ENCODE measurements at regions not wholly inside any gene's neighbourhood (a gene's known extent, or its start where the extent isn't known, plus 50 kb on each side); places are given as distances from the start of the nearest gene placed in this dataset.
"Not testable (repeated sequence)": the region's sequence is repeated elsewhere in the genome, so short reads cannot be mapped to it uniquely, and the experiment has no call there.

GRCh38 chr7:26971924-26972323 lies 107.5 kb upstream of the SKAP2 start:
- not testable (repeated sequence) for H3K14ac ChIP-seq (ENCODE audit: low read length); H3K4ac ChIP-seq (ENCODE audit: low read depth, low read length); H3K23ac ChIP-seq (ENCODE audit: low read length); H2AK5ac ChIP-seq (ENCODE audit: low read length); H3K4me3 ChIP-seq (ENCODE audit: low read depth, low read length); H3K4me2 ChIP-seq (ENCODE audit: low read length); H3K9me3 ChIP-seq (ENCODE audit: insufficient read depth, low read depth, low read length); H2AFZ ChIP-seq (ENCODE audit: insufficient read depth, low read length, poor library complexity); H3K9ac ChIP-seq (ENCODE audit: low read length); H4K8ac ChIP-seq (ENCODE audit: low read depth, low read length); H4K12ac ChIP-seq (ENCODE audit: low read depth, low read length); H2BK120ac ChIP-seq (ENCODE audit: insufficient read depth, low read length, poor library complexity); H4K91ac ChIP-seq (ENCODE audit: low read depth, low read length); H3K79me1 ChIP-seq (ENCODE audit: low read length); H2BK5ac ChIP-seq (ENCODE audit: low read depth, low read length, poor library complexity); DNase-seq; H3K27ac ChIP-seq (ENCODE audit: low read depth, low read length); H3K18ac ChIP-seq (ENCODE audit: low read length); H3K79me2 ChIP-seq (ENCODE audit: control insufficient read depth, insufficient read depth, low read length, poor library complexity); H3K4me1 ChIP-seq (ENCODE audit: control insufficient read depth in 1 of 2, insufficient read depth in 2 of 2, low read length in 2 of 2); H3K27me3 ChIP-seq (ENCODE audit: insufficient read depth, low read length); H2BK12ac ChIP-seq (ENCODE audit: low read length); H3K36me3 ChIP-seq (ENCODE audit: control insufficient read depth in 1 of 2, insufficient read depth in 2 of 2, low read length in 2 of 2)
- no CpG with 5 or more reads among the region's 2 CpGs for WGBS (ENCODE audit: extremely low coverage, insufficient coverage, insufficient read length)

- WGBS (ENCODE audit: extremely low coverage, insufficient coverage, insufficient read length): no CpG with 5 or more reads among the region's 3 CpGs
- Histone ChIP-seq H2BK120ac (ENCODE audit: insufficient read depth, low read length, poor library complexity) (no peak overlapping the region), H2AFZ (ENCODE audit: insufficient read depth, low read length, poor library complexity) (no peak overlapping the region)
Measured at GRCh38 chr7:26965724-26966123, 101.3 kb upstream of the SKAP2 start.

GRCh38 chr7:26964156-26964808 lies 99.9 kb upstream of the SKAP2 start:
- no peaks in the 10 kb centered on the region for H3K79me2 ChIP-seq (ENCODE audit: control insufficient read depth, insufficient read depth, low read length, poor library complexity)
- H2AFZ ChIP-seq (ENCODE audit: insufficient read depth, low read length, poor library complexity): no peak overlapping the region
- H2BK5ac ChIP-seq (ENCODE audit: low read depth, low read length, poor library complexity): no peak overlapping the region
- H3K27ac ChIP-seq (ENCODE audit: low read depth, low read length): no peak overlapping the region
- H3K23ac ChIP-seq (ENCODE audit: low read length): no peak overlapping the region
- no peak for DNase-seq
- no peaks in the 10 kb centered on the region for H3K9me3 ChIP-seq (ENCODE audit: insufficient read depth, low read depth, low read length)
- no peaks in the 10 kb centered on the region for H3K79me1 ChIP-seq (ENCODE audit: low read length)
- H3K36me3 ChIP-seq (ENCODE audit: control insufficient read depth in 1 of 2, insufficient read depth in 2 of 2, low read length in 2 of 2): no peaks in the 10 kb centered on the region
- H3K4me3 ChIP-seq (ENCODE audit: low read depth, low read length): no peak overlapping the region
- H2BK120ac ChIP-seq (ENCODE audit: insufficient read depth, low read length, poor library complexity): no peak overlapping the region
- WGBS (ENCODE audit: extremely low coverage, insufficient coverage, insufficient read length): no CpG with 5 or more reads among the region's 2 CpGs
- no peak overlapping the region for H2AK5ac ChIP-seq (ENCODE audit: low read length)
- no peak overlapping the region for H4K12ac ChIP-seq (ENCODE audit: low read depth, low read length)
- no peak overlapping the region for H2BK12ac ChIP-seq (ENCODE audit: low read length)
- H3K4me2 ChIP-seq (ENCODE audit: low read length): no peak overlapping the region
- no peak overlapping the region for H3K18ac ChIP-seq (ENCODE audit: low read length)
- no peak overlapping the region for H3K9ac ChIP-seq (ENCODE audit: low read length)
- H4K8ac ChIP-seq (ENCODE audit: low read depth, low read length): no peak overlapping the region
- H3K27me3 ChIP-seq (ENCODE audit: insufficient read depth, low read length): no peaks in the 10 kb centered on the region
- no peak overlapping the region for H3K14ac ChIP-seq (ENCODE audit: low read length)
- no peak overlapping the region for H4K91ac ChIP-seq (ENCODE audit: low read depth, low read length)
- no peak overlapping the region for H3K4ac ChIP-seq (ENCODE audit: low read depth, low read length)
- no peaks in the 10 kb centered on the region for H3K4me1 ChIP-seq (ENCODE audit: control insufficient read depth in 1 of 2, insufficient read depth in 2 of 2, low read length in 2 of 2)

More at GRCh38 chr7:26965724-26966123, 101.3 kb upstream of the SKAP2 start:
- Histone ChIP-seq H3K9ac (ENCODE audit: low read length) (no peak overlapping the region), H4K8ac (ENCODE audit: low read depth, low read length) (no peak overlapping the region), H3K4ac (ENCODE audit: low read depth, low read length) (no peak overlapping the region), H2BK5ac (ENCODE audit: low read depth, low read length, poor library complexity) (no peak overlapping the region), H3K14ac (ENCODE audit: low read length) (no peak overlapping the region), H3K4me1 (ENCODE audit: control insufficient read depth in 1 of 2, insufficient read depth in 2 of 2, low read length in 2 of 2) (no peaks in the 10 kb centered on the region), H3K27me3 (ENCODE audit: insufficient read depth, low read length) (no peaks in the 10 kb centered on the region), H3K79me2 (ENCODE audit: control insufficient read depth, insufficient read depth, low read length, poor library complexity) (no peaks in the 10 kb centered on the region), H3K4me2 (ENCODE audit: low read length) (no peak overlapping the region), H2BK12ac (ENCODE audit: low read length) (no peak overlapping the region), H3K23ac (ENCODE audit: low read length) (no peak overlapping the region), H3K79me1 (ENCODE audit: low read length) (no peaks in the 10 kb centered on the region), H3K4me3 (ENCODE audit: low read depth, low read length) (no peak overlapping the region), H4K91ac (ENCODE audit: low read depth, low read length) (no peak overlapping the region), H3K9me3 (ENCODE audit: insufficient read depth, low read depth, low read length) (no peaks in the 10 kb centered on the region), H3K27ac (ENCODE audit: low read depth, low read length) (no peak overlapping the region), H2AK5ac (ENCODE audit: low read length) (no peak overlapping the region), H4K12ac (ENCODE audit: low read depth, low read length) (no peak overlapping the region), H3K18ac (ENCODE audit: low read length) (no peak overlapping the region), H3K36me3 (ENCODE audit: control insufficient read depth in 1 of 2, insufficient read depth in 2 of 2, low read length in 2 of 2) (no peaks in the 10 kb centered on the region)
- DNase-seq: no peak

- no peak overlapping the region for H3K9ac ChIP-seq (ENCODE audit: low read length)
- no peak overlapping the region for H2BK5ac ChIP-seq (ENCODE audit: low read depth, low read length, poor library complexity)
- H3K18ac ChIP-seq (ENCODE audit: low read length): no peak overlapping the region
- H4K91ac ChIP-seq (ENCODE audit: low read depth, low read length): no peak overlapping the region
- no peaks in the 10 kb centered on the region for H3K79me1 ChIP-seq (ENCODE audit: low read length)
- no peaks in the 10 kb centered on the region for H3K36me3 ChIP-seq (ENCODE audit: control insufficient read depth in 1 of 2, insufficient read depth in 2 of 2, low read length in 2 of 2)
- no peak overlapping the region for H3K4ac ChIP-seq (ENCODE audit: low read depth, low read length)
- WGBS (ENCODE audit: extremely low coverage, insufficient coverage, insufficient read length): no CpG with 5 or more reads among the region's 3 CpGs
- H4K12ac ChIP-seq (ENCODE audit: low read depth, low read length): no peak overlapping the region
- H3K9me3 ChIP-seq (ENCODE audit: insufficient read depth, low read depth, low read length): no peaks in the 10 kb centered on the region
- DNase-seq: no peak
- H2AK5ac ChIP-seq (ENCODE audit: low read length): no peak overlapping the region
- no peak overlapping the region for H3K27ac ChIP-seq (ENCODE audit: low read depth, low read length)
- H3K27me3 ChIP-seq (ENCODE audit: insufficient read depth, low read length): no peaks in the 10 kb centered on the region
- no peak overlapping the region for H2BK120ac ChIP-seq (ENCODE audit: insufficient read depth, low read length, poor library complexity)
- no peak overlapping the region for H2AFZ ChIP-seq (ENCODE audit: insufficient read depth, low read length, poor library complexity)
- H3K4me1 ChIP-seq (ENCODE audit: control insufficient read depth in 1 of 2, insufficient read depth in 2 of 2, low read length in 2 of 2): no peaks in the 10 kb centered on the region
- H3K4me2 ChIP-seq (ENCODE audit: low read length): no peak overlapping the region
- H3K23ac ChIP-seq (ENCODE audit: low read length): no peak overlapping the region
- no peak overlapping the region for H2BK12ac ChIP-seq (ENCODE audit: low read length)
- H4K8ac ChIP-seq (ENCODE audit: low read depth, low read length): no peak overlapping the region
- H3K4me3 ChIP-seq (ENCODE audit: low read depth, low read length): no peak overlapping the region
- no peaks in the 10 kb centered on the region for H3K79me2 ChIP-seq (ENCODE audit: control insufficient read depth, insufficient read depth, low read length, poor library complexity)
- no peak overlapping the region for H3K14ac ChIP-seq (ENCODE audit: low read length)
Measured at GRCh38 chr7:26959290-26959689, 94.9 kb upstream of the SKAP2 start.

Measured in trophoblast cell (in vitro differentiated cells and primary cell).